NT2/D1 (cell line): ENCODE measurements at regions not wholly inside any gene's neighbourhood (a gene's known extent, or its start where the extent isn't known, plus 50 kb on each side); places are given as distances from the start of the nearest gene placed in this dataset.

ENCODE experiments used
- SUZ12 ChIP-seq: IDR thresholded peaks from 2 replicates; pipeline ENCODE4 v1.6.1; 2011; ENCODE audit not compliant: insufficient read length, insufficient read depth; ENCODE audit errors: extremely low read depth
- YY1 ChIP-seq: IDR thresholded peaks from 2 replicates; pipeline ENCODE4 v1.6.1; 2011; ENCODE audit not compliant: insufficient read length, insufficient read depth
- ZNF274 ChIP-seq: IDR thresholded peaks from 2 replicates; pipeline ENCODE4 v1.6.1; 2011; ENCODE audit warnings: mild to moderate bottlenecking, low read depth, low read length

- TF ChIP-seq ZNF274 (no peak), YY1 (no peak), SUZ12 (no peak)
These were observed 676.2 kb downstream of the BRD1 start for GRCh38 chr22:49151256-49152126.
